ENCODE measurements at regions not wholly inside any gene's neighbourhood (a gene's known extent, or its start where the extent isn't known, plus 50 kb on each side); places are given as distances from the start of the nearest gene placed in this dataset.

- no peak for DNase-seq
These were observed 141.5 kb upstream of the EEPD1 start for GRCh38 chr7:36011588-36011965.

GRCh38 chr7:36013246-36014014, 139.6 kb upstream of the EEPD1 start:
- no peak for DNase-seq

- DNase-seq, result no peak
These were observed 138.1 kb upstream of the EEPD1 start for GRCh38 chr7:36014961-36015360.

GRCh38 chr7:36015733-36016132, 137.3 kb upstream of the EEPD1 start:
- no peak for DNase-seq

- DNase-seq, result no peak
These were observed 136.4 kb upstream of the EEPD1 start for GRCh38 chr7:36016648-36017047.

GRCh38 chr7:36017111-36017510, 135.9 kb upstream of the EEPD1 start:
- DNase-seq, result no peak

- no peak for DNase-seq
These were observed 134.1 kb upstream of the EEPD1 start for GRCh38 chr7:36018816-36019484.

GRCh38 chr7:36019538-36019937, 133.5 kb upstream of the EEPD1 start:
- DNase-seq, result no peak

- no peak for DNase-seq
These were observed 133.1 kb upstream of the EEPD1 start for GRCh38 chr7:36019980-36020379.

GRCh38 chr7:36021367-36021766, 131.7 kb upstream of the EEPD1 start:
- no peak for DNase-seq

GRCh38 chr7:36021917-36022550, 131.0 kb upstream of the EEPD1 start:
- no peak for DNase-seq

- DNase-seq, result no peak
These were observed 130.0 kb upstream of the EEPD1 start for GRCh38 chr7:36023033-36023560.

GRCh38 chr7:36025190-36025589, 127.9 kb upstream of the EEPD1 start:
- DNase-seq, result no peak

GRCh38 chr7:36029311-36029710, 123.7 kb upstream of the EEPD1 start:
- DNase-seq, result no peak

- no peak for DNase-seq
These were observed 123.1 kb upstream of the EEPD1 start for GRCh38 chr7:36029853-36030515.

GRCh38 chr7:36032361-36032818, 120.7 kb upstream of the EEPD1 start:
- no peak for DNase-seq

- DNase-seq, result no peak
These were observed 119.0 kb upstream of the EEPD1 start for GRCh38 chr7:36034020-36034419.

GRCh38 chr7:36035186-36035585, 117.9 kb upstream of the EEPD1 start:
- DNase-seq, result no peak

GRCh38 chr7:36036590-36036989, 116.5 kb upstream of the EEPD1 start:
- no peak for DNase-seq

- peak; percentile 3 for DNase-seq
These were observed 115.9 kb upstream of the EEPD1 start for GRCh38 chr7:36037121-36037662.

GRCh38 chr7:36038063-36038721, 114.9 kb upstream of the EEPD1 start:
- DNase-seq, result no peak

- DNase-seq, result no peak
These were observed 113.8 kb upstream of the EEPD1 start for GRCh38 chr7:36039243-36039642.

All from NCI-H1105 (cell line).